ENCODE measurements at regions not wholly inside any gene's neighbourhood (a gene's known extent, or its start where the extent isn't known, plus 50 kb on each side); places are given as distances from the start of the nearest gene placed in this dataset.
"Not testable (repeated sequence)": the region's sequence is repeated elsewhere in the genome, so short reads cannot be mapped to it uniquely, and the experiment has no call there.

GRCh38 chr9:33623658-33624586, 99.9 kb downstream of the ANKRD18B start:
- no peak for FAIRE-seq

- FAIRE-seq: not testable (repeated sequence)
These were observed 104.3 kb downstream of the ANKRD18B start for GRCh38 chr9:33628318-33628717.

GRCh38 chr9:33628865-33629410, 104.9 kb downstream of the ANKRD18B start:
- FAIRE-seq: no peak

GRCh38 chr9:33633636-33634035, 109.6 kb downstream of the ANKRD18B start:
- no peak for FAIRE-seq

GRCh38 chr9:33637881-33638280, 113.8 kb downstream of the ANKRD18B start:
- no peak for FAIRE-seq

- FAIRE-seq: no peak
These were observed 114.4 kb downstream of the ANKRD18B start for GRCh38 chr9:33638391-33638915.

GRCh38 chr9:33645706-33646105, 121.7 kb downstream of the ANKRD18B start:
- FAIRE-seq: peak; percentile 58

- no peak for FAIRE-seq
These were observed 125.4 kb downstream of the ANKRD18B start for GRCh38 chr9:33649463-33649862.

GRCh38 chr9:33651125-33651524, 127.1 kb downstream of the ANKRD18B start:
- FAIRE-seq: no peak

- no peak for FAIRE-seq
These were observed 135.4 kb upstream of the PRSS3 start for GRCh38 chr9:33659921-33660320.

- FAIRE-seq: no peak
These were observed 134.6 kb upstream of the PRSS3 start for GRCh38 chr9:33660772-33661171.

- FAIRE-seq: no peak
These were observed 134.2 kb upstream of the PRSS3 start for GRCh38 chr9:33661176-33661575.

- no peak for FAIRE-seq
These were observed 132.5 kb upstream of the PRSS3 start for GRCh38 chr9:33662871-33663270.

- FAIRE-seq: not testable (repeated sequence)
These were observed 119.1 kb upstream of the PRSS3 start for GRCh38 chr9:33676194-33676745.

GRCh38 chr9:33676746-33677505, 118.4 kb upstream of the PRSS3 start:
- no peak for FAIRE-seq

GRCh38 chr9:33677506-33677809, 117.9 kb upstream of the PRSS3 start:
- FAIRE-seq: no peak

- FAIRE-seq: no peak
These were observed 117.4 kb upstream of the PRSS3 start for GRCh38 chr9:33677961-33678360.

GRCh38 chr9:33682551-33682950, 112.8 kb upstream of the PRSS3 start:
- no peak for FAIRE-seq

GRCh38 chr9:33684831-33685230, 110.5 kb upstream of the PRSS3 start:
- no peak for FAIRE-seq

- FAIRE-seq: no peak
These were observed 108.4 kb upstream of the PRSS3 start for GRCh38 chr9:33686942-33687341.

- FAIRE-seq: no peak
These were observed 107.6 kb upstream of the PRSS3 start for GRCh38 chr9:33687779-33688178.

GRCh38 chr9:33690143-33690933, 105.0 kb upstream of the PRSS3 start:
- no peak for FAIRE-seq

All from TTC549 (cell line).